Thoracic aorta (tissue), 2 donors: ENCODE measurements at regions not wholly inside any gene's neighbourhood (a gene's known extent, or its start where the extent isn't known, plus 50 kb on each side); places are given as distances from the start of the nearest gene placed in this dataset.

Source experiments
- ATAC-seq: fragments of 150-250 bp; one replicate; pipeline ENCODE4 v1.8.0; 2017; ENCODE audit warnings: low read depth; ENCODE audit not compliant: insufficient number of reproducible peaks, low FRiP score
- DNase-seq: peaks from one replicate; pipeline ENCODE4 v3.0.0-alpha.2; 2020; ENCODE audit warnings: low spot score
- H3K27ac ChIP-seq, 2 donors: fragments of 200-600 bp; sonication (generic); 1 replicate in 1 of 2; 2 replicates in 1 of 2; pipeline ENCODE4 v1.5.1; 2016; ENCODE audit warnings: mild to moderate bottlenecking in 2 of 2, moderate library complexity in 2 of 2
- H3K27me3 ChIP-seq: fragments of 200-600 bp; sonication (generic); replicated peaks from 2 replicates; pipeline ENCODE4 v1.6.0; 2016; ENCODE audit warnings: mild to moderate bottlenecking; ENCODE audit not compliant: insufficient read depth
- H3K36me3 ChIP-seq: fragments of 200-600 bp; sonication (generic); one replicate; pipeline ENCODE4 v1.5.1; 2016
- H3K4me1 ChIP-seq, 2 donors: fragments of 200-600 bp; sonication (generic); 1 replicate in 1 of 2; 2 replicates in 1 of 2; pipeline versions ENCODE4 v1.5.1 to v1.6.0; 2016; ENCODE audit warnings: low read depth in 2 of 2, mild to moderate bottlenecking in 1 of 2; ENCODE audit not compliant: control insufficient read depth in 1 of 2
- H3K4me3 ChIP-seq: fragments of 200-600 bp; sonication (generic); 2 replicates; pipeline ENCODE4 v1.5.1; 2016; ENCODE audit warnings: mild to moderate bottlenecking
- H3K9me3 ChIP-seq: fragments of 200-600 bp; sonication (generic); 2 replicates; pipeline ENCODE4 v1.5.1; 2016
- CTCF ChIP-seq: fragments of 200-600 bp; sonication (generic); IDR thresholded peaks from one replicate; pipeline ENCODE4 v1.5.1; 2019; ENCODE audit warnings: antibody characterized with exemption

GRCh38 chr12:63223128-63223527 lies 72.1 kb upstream of the AVPR1A start:
- Histone ChIP-seq H3K27me3 (no peaks in the 10 kb centered on the region), H3K9me3 (no peaks in the 10 kb centered on the region), H3K4me1 (no peaks in the 10 kb centered on the region), H3K4me3 (no peak overlapping the region), H3K36me3 (no peaks in the 10 kb centered on the region), H3K27ac (no peak overlapping the region)
- no peak for TF ChIP-seq CTCF
- DNase-seq = no peak
- ATAC-seq = no peak

GRCh38 chr12:63222582-63222981 lies 71.6 kb upstream of the AVPR1A start:
- DNase-seq (no peak), ATAC-seq (no peak)
- Histone ChIP-seq H3K9me3 (no peaks in the 10 kb centered on the region), H3K27me3 (no peaks in the 10 kb centered on the region), H3K36me3 (no peaks in the 10 kb centered on the region), H3K4me3 (no peak overlapping the region), H3K4me1 (no peaks in the 10 kb centered on the region), H3K27ac (no peak overlapping the region)
- no peak for TF ChIP-seq CTCF

GRCh38 chr12:63220921-63221320 lies 69.9 kb upstream of the AVPR1A start:
- DNase-seq = no peak
- H3K4me3 ChIP-seq = no peak overlapping the region
- TF ChIP-seq CTCF = no peak
- no peak overlapping the region for H3K27ac ChIP-seq
- no peaks in the 10 kb centered on the region for H3K4me1 ChIP-seq
- H3K36me3 ChIP-seq = no peaks in the 10 kb centered on the region
- H3K9me3 ChIP-seq = no peaks in the 10 kb centered on the region
- no peak for ATAC-seq
- H3K27me3 ChIP-seq = no peaks in the 10 kb centered on the region

GRCh38 chr12:63212316-63212715 lies 61.3 kb upstream of the AVPR1A start:
- Histone ChIP-seq H3K36me3 (no peaks in the 10 kb centered on the region), H3K9me3 (no peaks in the 10 kb centered on the region), H3K27me3 (no peaks in the 10 kb centered on the region), H3K27ac (no peak overlapping the region), H3K4me3 (no peak overlapping the region), H3K4me1 (no peaks in the 10 kb centered on the region)
- DNase-seq = no peak
- ATAC-seq = no peak
- TF ChIP-seq CTCF = no peak

- TF ChIP-seq CTCF = no peak
- H3K36me3 ChIP-seq = no peaks in the 10 kb centered on the region
- DNase-seq = no peak
- H3K4me3 ChIP-seq = no peak overlapping the region
- ATAC-seq = no peak
- no peak overlapping the region for H3K27ac ChIP-seq
- H3K9me3 ChIP-seq = no peaks in the 10 kb centered on the region
- H3K27me3 ChIP-seq = no peaks in the 10 kb centered on the region
- no peaks in the 10 kb centered on the region for H3K4me1 ChIP-seq
Observed at GRCh38 chr12:63208956-63209355, 58.0 kb upstream of the AVPR1A start.
